IPS DF 4.7 (cell line): ENCODE measurements at regions not wholly inside any gene's neighbourhood (a gene's known extent, or its start where the extent isn't known, plus 50 kb on each side); places are given as distances from the start of the nearest gene placed in this dataset.

ENCODE experiments used
- DNase-seq: peaks from one replicate; pipeline ENCODE4 v3.0.0-alpha.2; 2013; ENCODE audit warnings: low spot score; ENCODE audit errors: extremely low read depth

DNA sequence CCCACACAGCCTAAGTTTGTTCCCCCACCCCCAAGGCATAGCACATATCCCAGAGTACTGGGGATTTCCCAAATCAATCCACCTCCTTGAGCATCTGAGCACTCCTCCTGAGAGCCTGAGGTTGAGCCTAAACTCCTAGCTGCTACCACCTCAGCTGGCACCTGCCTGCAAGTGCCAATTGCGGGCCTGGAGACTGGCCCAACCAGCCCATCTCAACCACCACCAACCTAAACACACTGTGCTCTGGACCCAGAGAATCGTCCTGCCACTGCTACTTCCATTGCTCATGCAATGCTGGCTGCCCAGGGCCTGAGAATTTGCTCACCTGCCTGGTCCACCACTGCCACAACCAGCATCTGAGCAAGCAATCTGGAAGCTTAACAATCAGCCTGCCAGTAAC, 177.1 kb downstream of the FGF13 start:
- no peak for DNase-seq

DNA sequence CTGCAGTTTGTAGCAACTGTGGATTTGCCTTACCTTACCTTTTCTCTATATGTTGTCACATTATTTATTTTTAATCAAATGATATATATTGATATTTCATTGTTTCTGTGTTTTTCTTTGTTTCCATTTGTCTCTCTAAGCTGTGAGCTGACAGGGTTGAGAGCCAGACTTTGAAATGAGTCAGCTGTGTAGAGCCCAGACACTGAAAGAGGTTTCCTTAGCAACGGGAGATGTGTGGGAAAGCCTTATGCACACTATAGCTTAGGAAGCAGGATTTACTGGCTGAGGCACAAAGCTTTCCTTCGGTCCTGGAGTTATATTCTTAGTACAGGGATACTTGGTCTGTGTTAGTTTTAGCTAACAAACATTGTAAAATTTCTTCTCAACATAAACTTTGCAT, 192.2 kb downstream of the FGF13 start:
- DNase-seq: no peak

DNA sequence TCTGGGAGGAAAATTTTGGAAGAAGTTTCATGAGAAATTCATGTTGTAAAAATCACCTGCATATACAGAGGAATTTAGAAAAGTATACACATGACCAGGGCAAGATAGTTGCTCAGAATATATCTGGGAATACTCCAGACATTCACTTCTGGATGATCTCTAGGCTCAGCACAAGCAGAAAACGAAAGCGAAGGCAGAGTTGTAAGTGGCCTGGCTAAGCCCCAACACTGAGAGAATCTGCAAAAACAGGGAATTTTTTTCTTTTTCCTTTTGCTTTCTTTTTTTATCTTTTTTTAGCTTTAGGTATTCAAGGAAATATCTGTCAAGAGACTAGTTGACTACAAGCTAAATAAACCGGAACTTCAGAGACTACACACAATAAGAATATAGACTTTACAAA, 207.2 kb downstream of the FGF13 start:
- no peak for DNase-seq

DNA sequence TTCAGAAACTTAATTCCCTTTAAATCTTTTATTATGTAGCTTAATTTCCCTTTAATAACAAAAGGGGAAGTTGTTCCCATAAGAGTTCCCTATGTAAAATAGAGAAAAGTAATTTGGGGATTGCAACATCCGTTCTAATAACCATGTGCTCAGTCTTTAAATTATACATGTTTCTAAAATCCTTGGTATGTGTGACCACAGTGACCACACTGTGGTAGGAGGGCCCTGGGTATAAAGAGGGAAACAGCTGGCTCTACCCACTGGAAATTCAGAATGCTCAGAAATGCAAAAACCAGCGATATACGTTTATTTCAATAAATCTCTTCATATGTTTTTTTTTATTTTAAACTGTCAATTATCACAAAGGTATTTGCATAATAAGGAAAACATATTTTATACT, 219.1 kb downstream of the FGF13 start:
- no peak for DNase-seq

DNA sequence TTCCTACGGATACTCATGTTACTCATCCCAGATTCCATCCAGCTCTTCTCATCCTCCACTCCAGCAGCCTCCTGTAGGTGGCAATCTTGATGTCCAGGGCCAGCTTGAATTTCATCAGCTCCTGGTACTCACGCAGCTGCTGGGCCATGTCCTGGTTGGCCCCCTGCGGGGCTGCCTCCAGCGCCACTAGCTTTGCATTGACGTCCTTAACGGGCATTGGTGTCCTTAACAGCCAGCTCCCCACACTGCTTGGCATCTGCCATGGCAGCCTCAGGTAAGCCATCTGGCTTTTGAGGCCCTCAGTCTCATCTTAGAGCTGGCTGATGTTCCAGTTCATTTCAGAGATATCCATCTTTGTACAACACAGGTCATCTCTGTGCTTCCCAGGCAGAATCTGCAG, 223.7 kb downstream of the FGF13 start:
- no peak for DNase-seq

DNA sequence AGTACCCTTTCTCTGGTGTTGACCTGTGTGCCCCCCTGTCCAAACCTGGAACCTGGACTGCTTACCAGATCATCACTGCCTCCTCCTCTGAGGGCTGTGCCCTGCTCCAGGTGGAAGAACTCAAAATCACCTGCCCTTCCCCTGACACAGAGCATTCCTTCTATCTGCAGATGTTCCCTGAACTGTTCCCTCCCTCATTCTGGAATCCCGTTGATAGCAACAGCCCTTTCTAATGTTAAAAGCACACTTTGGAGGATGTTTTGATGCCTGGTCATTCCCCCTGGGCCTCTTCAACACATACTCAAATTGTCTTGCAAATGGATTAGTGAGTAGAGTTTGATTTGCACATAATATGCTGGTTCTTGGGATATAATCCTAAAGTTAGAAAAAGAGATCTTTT, 225.8 kb downstream of the FGF13 start:
- DNase-seq: peak; percentile 28

DNA sequence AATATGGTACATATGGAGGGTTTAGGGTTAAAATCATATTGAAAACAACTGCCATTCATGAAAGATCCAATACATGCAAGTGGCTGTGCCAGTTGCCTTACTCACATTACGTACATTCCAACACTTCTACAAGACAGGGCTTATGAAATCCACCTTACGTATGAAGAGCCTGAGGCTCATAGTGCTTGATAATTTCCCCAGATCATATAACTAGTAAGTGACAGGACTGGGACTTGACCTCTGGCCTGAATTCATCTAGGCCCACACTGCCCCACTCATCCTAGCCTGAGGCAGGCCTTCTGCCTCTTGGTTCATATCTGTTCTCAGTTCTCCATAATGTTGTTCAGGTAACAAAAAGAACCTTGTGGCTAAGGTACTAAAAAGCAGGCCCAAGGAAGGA, 226.3 kb downstream of the FGF13 start:
- no peak for DNase-seq

DNA sequence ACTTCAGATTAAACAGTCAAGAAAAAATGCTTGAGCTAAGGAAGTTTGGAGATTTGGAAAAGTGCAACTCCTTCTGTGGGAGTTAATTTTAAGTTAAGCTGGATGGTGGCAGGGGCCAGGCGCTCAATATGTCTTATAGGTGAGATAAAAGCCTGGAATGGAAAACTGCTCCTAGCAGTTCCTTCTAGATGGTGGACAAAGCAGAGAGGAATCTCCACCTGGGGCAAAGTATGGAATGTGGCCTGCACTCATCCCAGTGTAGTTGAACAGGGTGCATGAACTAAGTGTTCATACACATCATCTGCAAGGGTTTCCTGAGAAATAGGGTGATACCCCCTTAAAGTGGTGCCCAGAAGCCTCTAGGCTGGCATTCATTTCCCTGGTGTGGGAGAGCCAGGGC, 227.1 kb downstream of the FGF13 start:
- DNase-seq: no peak

DNA sequence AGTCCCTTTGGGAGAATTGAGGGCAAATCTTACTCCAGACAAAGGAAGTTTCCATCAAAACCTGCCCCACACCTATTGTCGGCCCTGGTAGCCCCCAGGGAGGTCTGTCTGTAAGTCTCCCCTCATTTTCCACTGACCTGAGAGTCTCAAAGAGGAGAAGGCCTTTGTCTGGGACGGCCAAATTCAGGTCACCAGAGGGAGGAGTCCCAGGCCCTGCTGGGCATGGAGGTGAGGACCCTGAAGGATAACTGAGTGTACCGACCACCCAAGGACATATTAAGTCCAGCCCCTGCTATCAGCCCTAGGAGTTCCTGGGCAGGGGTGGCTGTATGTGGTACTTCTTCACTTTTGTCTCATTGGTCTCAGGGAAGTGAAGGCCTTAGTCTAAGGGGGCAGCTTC, 229.9 kb downstream of the FGF13 start:
- no peak for DNase-seq

DNA sequence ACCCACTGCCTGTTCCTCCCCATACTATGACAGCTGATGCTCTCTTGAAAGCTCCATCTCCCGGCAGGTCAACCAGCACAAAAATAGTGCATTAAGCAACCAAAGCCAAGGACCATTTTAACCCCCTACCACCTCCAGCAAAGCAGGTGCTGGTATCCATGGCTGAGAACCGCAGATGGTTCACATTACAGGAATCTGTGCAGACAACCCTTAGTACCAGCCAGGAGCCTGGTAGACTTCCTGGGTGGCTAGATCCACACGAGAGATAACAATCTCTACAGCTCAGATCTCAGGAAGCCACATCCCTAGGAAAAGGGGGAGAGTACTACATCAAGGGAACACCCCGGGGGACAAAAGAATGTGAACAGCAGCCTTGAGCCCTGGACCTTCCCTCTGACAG, 248.0 kb downstream of the FGF13 start:
- DNase-seq: no peak
